ENCODE measurements at regions not wholly inside any gene's neighbourhood (a gene's known extent, or its start where the extent isn't known, plus 50 kb on each side); places are given as distances from the start of the nearest gene placed in this dataset.
"Not testable (repeated sequence)": the region's sequence is repeated elsewhere in the genome, so short reads cannot be mapped to it uniquely, and the experiment has no call there.

DNA sequence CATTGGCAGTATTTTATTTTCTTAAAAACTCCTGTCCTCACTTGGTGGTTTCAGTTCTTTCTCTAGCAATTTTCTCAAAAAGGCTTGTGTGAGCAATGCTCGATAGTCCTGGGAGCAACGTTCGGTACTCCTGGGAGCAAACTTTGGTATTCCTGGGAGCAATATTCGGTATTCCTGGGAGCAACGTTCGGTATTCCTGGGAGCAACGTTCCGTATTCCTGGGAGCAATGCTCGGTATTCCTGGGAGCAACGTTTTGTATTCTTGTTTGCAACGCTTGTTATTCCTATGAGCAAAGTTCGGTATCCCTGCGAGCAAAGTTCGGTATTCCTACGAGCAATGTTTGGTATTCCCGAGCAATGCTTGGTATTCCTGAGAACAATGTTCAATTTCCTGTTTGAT lies 362.0 kb upstream of the ADARB2 start:
- DNase-seq (ENCODE audit: low read depth): no peak

DNA sequence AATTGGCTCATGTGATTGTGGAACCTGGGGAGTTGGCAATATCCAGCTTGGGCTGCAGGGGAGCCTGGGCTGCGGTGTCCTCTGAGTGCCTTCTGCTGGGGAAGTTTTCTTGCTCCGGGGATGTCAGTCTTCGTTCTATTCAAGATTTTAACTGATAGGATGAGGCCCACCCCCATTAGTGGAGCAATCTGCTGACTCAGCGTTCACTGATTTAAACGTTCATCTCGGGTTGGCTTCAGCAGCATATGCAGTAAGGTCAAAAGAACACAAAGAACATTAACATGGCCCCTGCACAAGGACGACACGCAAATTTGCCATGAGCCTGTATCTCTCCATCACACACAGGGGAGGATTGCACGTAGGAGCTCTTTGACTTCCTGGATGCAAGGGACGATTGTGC lies 360.6 kb upstream of the ADARB2 start:
- DNase-seq (ENCODE audit: low read depth): no peak

DNA sequence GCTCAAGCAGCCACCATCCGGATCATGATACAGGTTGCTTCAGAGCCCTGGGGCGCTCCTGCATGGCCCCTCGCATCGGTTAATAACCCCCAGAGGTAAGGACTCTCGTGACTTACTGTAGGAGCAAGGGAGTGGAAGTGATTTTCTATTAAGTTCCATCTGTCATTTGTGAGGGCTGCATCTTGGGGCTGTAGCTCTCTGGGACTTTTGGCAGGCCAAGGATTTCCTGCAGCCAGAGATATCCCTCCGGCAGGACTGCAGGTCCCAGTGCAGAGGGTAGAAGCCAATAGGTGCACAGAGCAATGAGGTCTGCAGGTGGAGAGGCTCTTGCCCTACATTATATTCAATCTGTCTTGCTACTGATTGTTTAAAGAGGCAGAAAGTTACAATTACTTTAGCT lies 356.8 kb upstream of the ADARB2 start:
- no peak for DNase-seq (ENCODE audit: low read depth)

DNA sequence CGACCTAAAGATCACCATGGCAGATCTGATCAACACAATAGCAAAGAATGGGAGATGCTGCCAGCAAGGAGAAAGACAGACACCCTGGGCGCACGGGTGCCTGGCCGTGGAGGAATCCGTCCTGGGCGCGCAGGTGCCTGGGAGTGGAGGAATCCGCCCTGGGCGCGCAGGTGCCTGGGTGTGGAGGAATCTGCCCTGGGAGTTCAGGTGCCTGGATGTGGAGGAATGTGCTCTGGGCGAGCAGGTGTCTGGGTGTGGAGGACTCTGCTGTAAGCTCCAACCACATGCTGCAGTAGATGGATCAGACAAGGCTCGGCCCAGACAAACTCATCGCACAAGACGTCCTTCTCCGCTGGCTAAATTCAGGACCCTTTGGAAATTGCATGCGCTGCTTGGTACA lies 346.3 kb upstream of the ADARB2 start:
- DNase-seq (ENCODE audit: low read depth): no peak

DNA sequence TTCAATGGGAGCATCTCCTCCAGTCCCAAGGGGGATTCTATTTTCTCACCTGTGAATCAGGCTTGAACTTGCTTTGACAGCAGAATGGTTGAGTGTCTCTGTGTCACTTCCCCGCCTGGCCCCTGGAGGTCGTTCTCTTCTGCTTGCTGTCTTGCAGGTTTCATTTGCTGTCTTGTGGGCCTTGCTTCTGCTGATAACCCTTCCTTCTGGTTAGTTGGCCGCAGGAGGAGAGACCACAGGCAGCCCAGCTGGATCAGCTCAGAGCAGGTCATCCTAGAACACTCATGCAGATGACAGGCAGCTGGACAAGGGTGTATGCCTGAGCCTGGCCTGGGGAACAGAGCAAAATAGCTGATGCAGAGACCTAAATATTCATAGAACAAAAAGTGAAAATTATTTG lies 344.2 kb upstream of the ADARB2 start:
- no peak for DNase-seq (ENCODE audit: low read depth)

DNA sequence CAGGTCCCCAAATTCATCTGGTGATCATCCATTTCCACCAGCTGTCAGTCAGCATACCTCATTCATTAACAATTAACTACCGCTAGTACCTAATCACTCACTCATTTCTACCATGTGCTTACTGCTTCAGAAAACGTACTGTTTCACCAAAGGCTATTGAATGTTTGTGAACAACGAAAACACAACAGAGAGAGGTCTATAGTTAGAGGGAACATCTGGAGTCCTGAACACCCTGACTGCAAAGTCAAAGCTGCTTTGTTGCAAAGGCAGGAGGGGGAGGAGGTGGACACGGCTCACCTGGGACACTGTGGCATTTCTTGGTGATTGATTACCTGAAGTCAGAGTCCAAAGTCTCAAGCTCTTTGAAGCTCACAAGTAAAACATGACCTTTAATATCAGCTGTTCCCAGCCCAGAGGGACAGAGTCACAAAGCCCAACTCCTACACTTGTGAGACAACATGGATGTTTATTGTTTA lies 342.3 kb upstream of the ADARB2 start:
- no peak for DNase-seq (ENCODE audit: low read depth)

DNA sequence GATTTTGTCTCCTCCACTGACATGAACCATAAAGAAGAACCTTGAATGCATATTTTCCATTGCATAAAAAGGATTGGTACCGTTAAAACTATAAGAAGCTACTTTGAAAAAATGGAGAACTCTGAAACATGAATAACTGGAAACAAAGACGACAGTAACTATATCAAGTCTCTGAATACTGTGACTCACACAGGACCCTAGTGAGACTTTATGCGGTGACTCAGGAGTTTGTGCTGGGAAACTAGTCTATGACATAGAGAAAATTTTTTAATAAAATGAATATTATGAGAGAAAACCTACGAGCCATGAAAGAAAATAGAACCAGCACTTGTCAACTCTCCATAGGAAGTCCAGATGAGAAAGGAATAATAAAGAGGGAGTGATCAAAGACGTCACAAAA lies 339.9 kb upstream of the ADARB2 start:
- no peak for DNase-seq (ENCODE audit: low read depth)

DNA sequence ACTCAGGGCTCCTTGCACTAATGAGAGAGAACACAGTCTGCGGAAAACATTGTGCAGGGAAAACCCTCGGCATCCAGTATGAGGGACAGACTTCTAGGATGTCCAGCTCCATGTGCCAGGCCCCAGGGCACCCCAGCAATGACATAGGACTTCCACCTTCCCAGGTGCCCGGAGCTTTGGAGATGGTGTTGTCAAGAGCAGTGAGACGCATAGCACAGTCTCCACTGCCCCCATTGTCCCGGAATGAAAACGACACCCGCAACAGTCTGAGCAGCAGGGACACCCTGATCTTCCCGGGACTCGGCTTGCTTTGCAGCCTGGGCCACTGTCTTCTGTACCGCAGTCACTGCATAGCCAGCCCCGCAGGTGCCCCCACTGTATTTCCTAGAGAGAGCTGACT lies 339.2 kb upstream of the ADARB2 start:
- DNase-seq (ENCODE audit: low read depth): no peak

DNA sequence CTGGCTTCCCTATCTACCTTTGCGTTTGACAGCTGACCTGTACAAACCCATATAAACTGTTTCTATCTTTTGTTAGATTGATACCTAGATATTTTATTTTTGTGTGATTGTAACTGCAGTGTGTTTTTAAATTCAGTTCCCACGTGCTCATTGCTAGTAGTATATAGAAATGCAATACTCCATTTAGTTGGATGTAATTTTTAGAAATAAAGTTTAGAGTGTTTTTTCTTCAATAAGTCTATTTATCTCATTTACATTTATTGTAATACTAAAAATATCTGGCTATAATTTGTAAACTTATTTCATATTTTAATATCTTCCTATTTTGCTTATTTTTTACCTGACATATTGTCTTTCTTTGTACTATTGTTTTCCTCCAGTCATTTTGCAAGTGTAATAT lies 329.7 kb upstream of the ADARB2 start:
- no peak for DNase-seq (ENCODE audit: low read depth)

DNA sequence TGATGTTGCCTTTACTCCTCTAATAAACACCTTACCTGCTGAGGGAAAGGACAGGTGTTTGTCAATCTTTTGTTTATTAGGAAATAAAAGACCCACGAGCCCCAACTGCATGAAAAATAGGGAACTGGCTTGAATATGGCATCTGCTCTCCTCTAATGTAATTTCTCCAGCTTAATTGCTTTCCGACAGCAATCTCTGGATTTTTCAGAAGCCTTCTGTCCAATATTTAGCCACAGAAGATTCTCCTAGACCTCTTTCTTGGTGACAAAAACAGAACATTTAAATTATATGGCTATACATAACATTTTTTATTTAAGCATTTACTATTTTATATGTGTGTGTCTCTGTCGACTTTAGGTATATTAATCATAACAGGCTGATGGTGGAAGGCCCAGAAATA lies 317.4 kb upstream of the ADARB2 start:
- no peak for DNase-seq (ENCODE audit: low read depth)

DNA sequence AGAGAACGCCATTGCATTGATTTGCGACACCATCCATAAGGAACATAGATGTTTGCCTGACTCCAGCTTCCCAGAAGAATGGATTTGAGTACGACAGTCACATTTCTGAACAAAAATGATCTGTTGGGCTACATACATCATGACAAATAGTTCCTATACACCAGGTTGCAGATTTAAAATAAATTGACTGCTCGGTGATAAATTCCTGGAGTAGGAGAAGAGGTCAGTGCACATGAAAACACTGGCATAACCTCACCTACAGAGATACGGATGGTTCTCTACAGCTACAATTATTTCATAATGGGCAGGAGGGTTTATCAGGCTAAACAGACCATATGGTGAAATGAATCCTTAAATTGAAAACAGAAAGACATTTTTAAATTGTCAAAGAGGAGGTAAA lies 316.5 kb upstream of the ADARB2 start:
- DNase-seq (ENCODE audit: low read depth): no peak

DNA sequence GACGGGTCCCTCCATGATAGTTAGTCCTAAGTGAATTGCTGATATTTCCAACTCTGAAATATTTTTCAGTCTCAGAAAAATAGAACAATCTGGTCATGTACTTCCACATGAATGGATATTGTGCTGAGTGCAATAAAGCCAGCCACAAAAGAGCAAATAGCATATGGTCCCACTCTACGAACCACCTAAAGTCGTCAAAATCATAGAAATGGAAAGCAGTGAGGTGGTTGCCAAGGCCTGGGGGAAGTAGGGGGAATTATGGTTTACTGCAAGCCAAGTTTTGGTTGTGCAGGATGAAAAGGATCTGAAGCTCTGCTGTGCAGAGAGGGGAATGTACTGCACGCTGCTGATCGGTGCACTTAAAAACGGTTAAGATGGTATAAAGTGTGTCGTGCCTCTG lies 313.8 kb upstream of the ADARB2 start:
- DNase-seq (ENCODE audit: low read depth): no peak

DNA sequence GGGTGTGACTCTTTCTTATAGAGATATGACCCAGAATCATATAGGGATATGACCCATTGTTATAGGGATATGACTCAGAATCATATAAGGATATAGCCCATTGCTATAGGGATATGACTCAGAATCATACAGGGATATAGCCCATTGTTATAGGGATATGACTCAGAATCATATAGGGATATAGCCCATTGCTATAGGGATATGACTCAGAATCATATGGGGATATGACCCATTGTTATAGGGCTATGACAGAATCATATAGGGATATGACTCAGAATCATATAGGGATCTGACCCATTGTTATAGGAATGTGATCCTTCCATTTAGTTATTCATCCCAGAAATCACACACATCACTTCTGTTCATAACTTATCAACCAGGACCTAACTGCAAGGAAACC lies 312.2 kb upstream of the ADARB2 start:
- no peak for DNase-seq (ENCODE audit: low read depth)

DNA sequence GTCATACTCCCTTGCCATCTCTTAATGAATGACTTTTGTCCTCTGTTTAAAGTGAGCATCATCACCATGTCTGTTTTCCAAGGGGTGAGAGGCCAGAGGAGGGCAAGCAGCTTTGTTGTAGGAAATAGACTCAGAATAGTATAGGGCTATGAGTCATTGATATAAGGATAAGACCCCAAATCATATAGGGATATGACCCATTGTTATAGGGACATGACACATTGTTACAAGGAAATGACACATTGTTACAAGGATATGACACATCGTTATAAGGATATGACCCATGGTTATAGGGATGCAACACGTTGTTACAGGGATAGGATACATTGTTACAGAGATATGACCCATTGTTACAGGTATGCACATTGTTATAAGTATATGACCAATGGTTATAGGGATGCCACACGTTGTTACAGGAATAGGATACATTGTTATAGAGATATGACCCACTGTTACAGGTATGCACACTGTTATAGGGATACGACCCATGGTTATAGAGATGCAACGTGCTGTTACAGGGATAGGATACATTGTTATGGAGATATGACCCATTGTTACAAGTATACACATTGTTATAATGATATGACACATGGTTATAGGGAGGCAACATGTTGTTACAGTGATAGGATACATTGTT lies 311.1 kb upstream of the ADARB2 start:
- no peak for DNase-seq (ENCODE audit: low read depth)

DNA sequence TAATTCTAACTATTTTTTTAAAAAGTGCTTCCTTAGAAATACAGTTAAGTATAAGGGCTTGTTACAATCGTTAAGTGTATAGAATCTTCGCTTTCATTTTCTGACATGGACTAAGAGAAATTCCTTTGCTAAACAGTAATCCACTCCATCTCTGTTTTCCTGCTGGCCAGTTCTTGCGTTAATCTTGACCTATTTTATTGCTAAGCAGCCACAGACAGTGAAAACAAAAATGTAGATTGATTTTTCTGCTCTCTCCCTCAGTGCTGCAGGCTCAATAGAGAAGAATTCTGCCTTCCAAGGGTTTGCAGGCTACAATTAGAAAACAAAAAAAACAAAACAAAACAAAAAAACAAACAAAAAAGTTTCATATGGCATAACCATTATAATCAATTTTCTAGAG lies 310.4 kb upstream of the ADARB2 start:
- no peak for DNase-seq (ENCODE audit: low read depth)

DNA sequence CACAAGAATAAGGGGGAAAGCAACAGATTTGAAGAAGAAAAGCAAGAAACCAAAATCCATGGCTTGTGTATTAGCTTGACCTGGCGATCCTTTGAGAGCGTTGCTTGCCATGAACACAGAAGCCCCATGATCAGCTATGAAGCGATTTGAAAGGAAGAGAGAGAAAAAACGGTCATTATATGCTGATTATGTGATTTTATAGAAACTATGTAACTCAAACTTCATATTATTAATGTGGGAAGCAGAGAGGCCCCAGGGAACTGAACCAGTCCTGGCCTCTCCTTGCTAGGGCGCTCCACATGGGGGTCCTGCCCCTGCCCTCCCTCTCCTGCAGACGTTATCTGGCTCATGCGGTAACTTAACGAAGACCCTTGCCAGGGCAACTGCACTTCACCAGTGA lies 306.1 kb upstream of the ADARB2 start:
- no peak for DNase-seq (ENCODE audit: low read depth)

DNA sequence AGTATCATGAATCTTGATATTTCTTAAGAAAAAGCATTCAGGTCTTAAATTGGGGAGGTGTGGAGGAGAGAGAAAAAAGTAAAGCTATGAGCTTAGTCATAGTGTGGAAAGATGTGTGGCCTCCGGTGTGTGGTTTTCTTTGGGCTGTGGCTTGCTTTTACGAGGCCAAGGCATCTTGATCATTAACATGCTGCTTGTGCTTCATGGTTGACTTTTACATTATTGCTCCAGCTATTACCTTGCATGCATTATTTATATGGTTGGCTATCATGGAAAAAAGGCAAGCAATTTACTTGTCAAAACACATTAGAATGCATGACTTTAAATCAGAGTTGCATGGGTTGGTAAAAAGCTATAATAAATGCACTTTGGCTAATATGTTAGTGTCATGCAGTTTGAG lies 300.7 kb upstream of the ADARB2 start:
- DNase-seq (ENCODE audit: low read depth): no peak

DNA sequence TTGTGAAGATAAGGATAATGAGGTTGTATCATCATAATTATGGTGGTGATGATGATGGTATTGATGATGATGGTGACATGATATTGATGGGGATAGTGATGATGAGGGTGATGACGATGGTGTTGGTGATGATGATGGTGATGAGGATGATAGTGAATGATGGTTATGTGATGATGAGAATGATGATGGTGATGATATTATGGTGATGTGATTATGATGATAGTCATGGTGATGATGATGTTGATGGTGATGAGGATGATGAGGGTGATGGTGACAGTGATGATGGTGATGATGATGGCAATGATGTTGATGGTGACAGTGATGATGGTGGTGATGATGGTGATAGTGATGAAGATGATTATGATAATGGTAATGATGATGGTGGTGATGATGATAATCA lies 299.9 kb upstream of the ADARB2 start:
- DNase-seq (ENCODE audit: low read depth): no peak

DNA sequence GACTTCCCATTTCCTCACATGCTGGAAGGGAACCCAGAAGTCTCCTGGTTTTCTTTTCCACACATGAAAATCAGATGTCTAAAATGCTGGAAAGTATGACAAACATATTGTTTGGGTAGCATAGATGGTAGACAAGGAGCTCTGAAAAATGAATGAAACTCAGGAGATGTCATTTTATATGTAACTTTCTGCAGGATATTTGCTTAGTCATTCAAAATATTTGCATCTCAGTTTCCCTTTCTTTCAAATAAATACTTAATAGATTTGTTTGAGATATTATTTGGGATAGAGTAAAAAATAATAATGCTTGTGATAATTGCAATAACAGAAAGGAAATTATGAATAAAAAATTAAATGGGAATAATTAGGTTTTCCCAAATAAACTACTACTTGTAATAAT lies 298.9 kb upstream of the ADARB2 start:
- no peak for DNase-seq (ENCODE audit: low read depth)

DNA sequence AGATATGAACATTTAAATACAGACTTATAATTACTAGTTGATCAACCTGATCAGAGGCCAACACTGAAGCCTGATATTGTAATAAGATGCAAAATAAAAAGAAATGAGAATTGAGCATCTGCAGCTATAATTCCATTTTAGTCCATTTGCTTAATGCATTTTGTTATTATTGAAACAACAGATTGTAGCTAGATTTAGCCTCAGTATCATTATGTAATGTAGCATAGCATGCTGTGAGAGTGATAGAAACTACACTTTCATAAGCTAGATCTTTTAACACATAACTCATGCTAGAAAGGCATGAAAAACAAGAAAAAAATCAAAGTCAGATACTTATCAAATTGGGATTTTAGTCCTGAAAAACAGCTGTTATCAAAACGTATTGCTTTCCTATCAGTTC lies 292.7 kb upstream of the ADARB2 start:
- no peak for DNase-seq (ENCODE audit: low read depth)

DNA sequence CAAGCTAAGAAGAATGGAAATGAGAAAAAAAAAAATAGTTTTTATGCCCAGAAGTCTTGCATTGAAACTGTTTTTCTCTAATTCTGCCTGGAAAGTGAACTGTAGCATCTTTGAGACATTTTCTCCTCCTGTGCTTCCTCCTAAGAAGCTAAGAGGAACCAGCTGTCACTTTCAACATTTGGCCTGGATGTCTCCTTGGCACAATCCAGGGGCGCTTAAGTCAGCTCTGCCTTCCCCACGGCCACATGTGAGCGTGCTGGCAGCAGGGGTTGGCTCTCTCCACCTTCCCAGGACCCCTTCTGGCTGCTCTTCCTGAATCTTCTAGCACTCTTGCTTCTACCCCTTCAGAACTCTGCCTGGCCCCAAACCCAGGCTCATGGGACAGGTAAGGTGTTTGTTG lies 289.6 kb upstream of the ADARB2 start:
- DNase-seq (ENCODE audit: low read depth): no peak

DNA sequence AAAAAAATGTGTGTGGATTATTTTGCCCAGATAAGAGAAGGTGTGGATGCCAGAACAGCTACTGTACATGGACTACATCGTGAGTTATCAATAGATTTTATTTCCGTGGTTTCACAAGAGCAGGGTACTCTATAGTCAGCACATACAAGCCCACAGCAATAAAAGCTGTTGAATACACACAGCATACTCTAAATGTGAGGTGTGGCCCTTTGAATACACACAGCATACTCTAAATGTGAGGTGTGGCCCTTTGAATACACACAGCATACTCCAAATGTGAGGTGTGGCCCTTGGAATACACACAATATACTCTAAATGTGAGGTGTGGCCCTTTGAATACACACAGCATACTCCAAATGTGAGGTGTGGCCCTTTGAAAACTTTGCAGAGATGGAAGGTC lies 287.4 kb upstream of the ADARB2 start:
- not testable (repeated sequence) for DNase-seq (ENCODE audit: low read depth)

DNA sequence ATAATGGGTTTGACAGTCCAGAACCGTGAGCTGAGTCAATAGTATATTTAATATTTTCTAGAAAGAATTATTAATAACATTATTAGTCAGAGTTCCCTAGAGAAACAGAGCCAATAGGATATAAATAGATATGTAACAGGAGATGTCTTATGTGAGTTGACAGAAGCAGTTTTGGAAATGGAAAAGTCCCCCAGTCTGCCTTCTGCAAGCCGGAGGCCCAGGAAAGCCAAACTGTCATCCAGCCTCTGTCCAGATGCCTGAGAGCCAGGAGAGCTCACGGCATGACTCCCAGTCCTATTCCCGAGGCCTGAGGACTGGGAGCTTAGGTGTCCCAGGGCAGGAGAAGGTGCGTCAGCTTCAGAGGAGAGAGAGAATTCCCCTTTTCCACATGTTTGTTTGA lies 286.4 kb upstream of the ADARB2 start:
- DNase-seq (ENCODE audit: low read depth): no peak

DNA sequence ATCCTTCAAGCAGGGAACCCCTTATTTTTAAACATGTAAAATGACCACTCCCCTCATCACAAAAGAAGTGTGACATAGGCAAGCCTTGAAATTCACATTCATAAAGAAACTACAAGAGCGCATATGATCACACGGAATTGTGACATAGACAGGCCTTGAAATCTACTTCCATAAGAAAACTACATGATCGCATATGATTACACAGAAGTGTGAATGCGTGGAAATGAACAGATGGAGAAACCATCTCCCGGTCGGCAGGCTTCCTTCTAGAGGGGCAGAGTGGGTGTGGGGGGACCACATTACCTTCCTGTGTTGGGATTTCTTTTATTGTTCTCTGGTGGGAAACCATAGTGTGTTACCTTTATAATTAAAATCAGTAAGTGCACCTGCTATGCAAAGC lies 285.1 kb upstream of the ADARB2 start:
- no peak for DNase-seq (ENCODE audit: low read depth)

DNA sequence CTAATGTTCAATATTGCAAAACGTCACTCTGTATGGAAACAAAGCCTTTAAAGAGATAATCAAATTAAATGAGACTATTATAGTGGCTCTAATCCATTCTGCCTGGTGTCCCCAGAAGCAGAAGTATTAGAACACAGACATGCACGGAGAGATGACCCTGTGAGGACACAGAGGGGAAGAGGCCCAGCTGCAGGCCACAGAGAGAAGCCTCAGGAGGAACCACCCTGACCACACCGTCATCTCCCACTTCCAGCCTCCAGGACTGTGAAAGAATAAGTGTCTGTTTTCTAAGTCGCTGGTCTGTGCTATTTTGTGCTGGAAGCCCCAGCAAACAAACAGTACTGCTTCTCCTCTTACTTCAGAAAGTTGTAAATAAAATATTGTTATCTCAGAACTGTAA lies 283.5 kb upstream of the ADARB2 start:
- no peak for DNase-seq (ENCODE audit: low read depth)

Data from CMK (cell line).